ENCODE measurements at regions not wholly inside any gene's neighbourhood (a gene's known extent, or its start where the extent isn't known, plus 50 kb on each side); places are given as distances from the start of the nearest gene placed in this dataset.

GRCh38 chr6:140844167-140844566, 1288.6 kb upstream of the GJE1 start:
- TF ChIP-seq CTCF (IDR thresholded peaks at IDR 0.05; ENCODE audit: low read length) (no peak), EZH2phosphoT487 (IDR thresholded peaks at IDR 0.05; ENCODE audit: low read length) (no peak), EZH2 (optimal IDR thresholded peaks at IDR 0.05; ENCODE audit: low read depth, low read length) (no peak)
